Heart right ventricle (tissue), 16 donors: ENCODE measurements at regions not wholly inside any gene's neighbourhood (a gene's known extent, or its start where the extent isn't known, plus 50 kb on each side); places are given as distances from the start of the nearest gene placed in this dataset.

ENCODE experiments used
- ATAC-seq, 8 donors: fragments of 200-7000 bp; cut with Tn5 transposase; one replicate each; pipeline ENCODE4 v1.9.1; 2020; ENCODE audit warnings: mild to moderate bottlenecking in 8 of 8, moderate library complexity in 8 of 8, moderate number of reproducible peaks in 1 of 8
- DNase-seq, 2 donors: peaks; one replicate each; pipeline ENCODE4 v3.0.0-alpha.2; 2020
- H3K27ac ChIP-seq, 10 donors: fragments of 200-600 bp; sonication (generic) in 2 of 10; one replicate each; pipeline versions ENCODE4 v1.5.0 to v1.8.0; 2020 to 2022; ENCODE audit warnings: mild to moderate bottlenecking in 3 of 10
- H3K27me3 ChIP-seq, 7 donors: fragments of 200-600 bp; one replicate each; pipeline ENCODE4 v1.8.0; 2021 to 2022; ENCODE audit warnings: mild to moderate bottlenecking in 2 of 7
- H3K36me3 ChIP-seq, 9 donors: fragments of 200-600 bp; sonication (generic) in 1 of 9; one replicate each; pipeline versions ENCODE4 v1.5.0 to v1.8.0; 2020 to 2022; ENCODE audit warnings: mild to moderate bottlenecking in 2 of 9
- H3K4me1 ChIP-seq, 9 donors: fragments of 200-600 bp; sonication (generic) in 1 of 9; one replicate each; pipeline versions ENCODE4 v1.5.0 to v1.8.0; 2020 to 2022; ENCODE audit warnings: mild to moderate bottlenecking in 4 of 9
- H3K4me3 ChIP-seq, 10 donors: fragments of 200-600 bp; sonication (generic) in 2 of 10; one replicate each; pipeline versions ENCODE4 v1.5.0 to v1.8.0; 2020 to 2022; ENCODE audit warnings: mild to moderate bottlenecking in 7 of 10, moderate library complexity in 2 of 10
- H3K9me3 ChIP-seq, 11 donors: fragments of 200-600 bp in 10 of 11; sonication (generic) in 2 of 11; one replicate each; pipeline versions ENCODE4 v1.5.0 to v1.8.0; 2013 to 2022; ENCODE audit warnings: mild to moderate bottlenecking in 2 of 11, control low read depth in 1 of 11, moderate library complexity in 1 of 11
- WGBS, 2 donors: extraction: QIAGEN DNeasy Blood & Tissue Kit; methylation state at CpG; one replicate each; pipeline ENCODE4 v1.1.7; 2013; ENCODE audit warnings: inconsistent platforms in 1 of 2; 5-methylcytosine and 5-hydroxymethylcytosine counted together
- intact Hi-C, 10 donors: fragments of 100-400 bp; cut with DNase I; formaldehyde crosslinking; loops; one replicate each; pipeline versions ENCODE4 v1.11.1 to v1.14.2; 2022
- TF ChIP-seq, protein P1 (sequence below), 9 donors: fragments of 200-600 bp; sonication (generic) in 2 of 9; IDR thresholded peaks; one replicate each; pipeline versions ENCODE4 v1.5.0 to v1.8.0; 2021 to 2022; ENCODE audit warnings: antibody characterized with exemption in 9 of 9, mild to moderate bottlenecking in 5 of 9, moderate library complexity in 1 of 9
- donor health status: Arrhythmogenic right ventricular cardiomyopathy.
- donor health status: ischemic (EF 13 %, LVEDD 7.1; RV severe dilation, severe dysfunction).
- donor health status: healthy with polysubstance abuse.
- donor health status: DM: no; HTN: yes; CAD: no.
- donor health status: DM: no; HTN: no; CAD: no.
- donor health status: ischemic (EF 25% LVEDD 6.9; RV normal size, moderate dysfunction).
- donor health status: ischemic (EF 25% LVEDD 5.7; RV mildly dilated, moderate dysfunction).
- donor health status: healthy.
- donor health status: DM: yes; HTN: yes; CAD: no.
- donor health status: Ischemic cardiomyopathy.
- donor health status: ischemic (EF 35%, LVEDD 5.7; RV mildly dilated, moderate dysfunction).
- donor health status: nonischemic (EF 11% LVEDD 7.7; RV severe dilation, severe dysfunction).
- donor health status: DM: yes; HTN: yes; CAD: no.
- donor health status: PGD.
- donor health status: ischemic (EF 29% LVEDD 5.4; RV normal size, mild dysfunction).
- donor health status: nonischemic (EF 23%, LVEDD 6.1; RV moderate dilation, normal function).

DNA sequence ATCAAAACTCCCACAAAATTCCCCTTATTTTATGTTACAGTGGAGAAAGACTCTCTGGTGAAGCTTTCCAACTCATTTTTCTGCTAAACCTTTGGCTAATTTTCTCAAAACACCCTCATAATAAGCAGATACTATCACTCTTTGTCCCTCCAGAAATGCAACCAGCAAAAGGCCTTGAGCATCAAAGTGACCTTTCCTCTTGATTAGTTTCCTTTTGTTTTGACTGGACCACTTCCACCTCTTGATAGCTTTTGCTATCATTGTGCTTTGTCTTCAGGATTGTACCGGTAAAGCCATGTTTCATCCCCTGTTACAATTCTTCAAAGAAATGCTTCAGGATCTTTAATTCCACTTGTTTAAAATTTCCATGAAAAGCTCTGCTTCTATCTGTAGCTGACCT lies 115.1 kb upstream of the SLC13A1 start:
- intact Hi-C loops, result loop anchor here in 1 of 10 donors (5.0 kb wide), 1 partner anchor 948 kb away; no protein-coding TSS in a partner anchor
- DNase-seq (no peak), ATAC-seq (no peak)
- H3K27ac ChIP-seq, result no peak overlapping the region
- H3K9me3 ChIP-seq, result no peaks in the 10 kb centered on the region
- no peaks in the 10 kb centered on the region for H3K4me1 ChIP-seq
- H3K27me3 ChIP-seq, result no peaks in the 10 kb centered on the region
- no peaks in the 10 kb centered on the region for H3K36me3 ChIP-seq
- H3K4me3 ChIP-seq, result no peak overlapping the region
- WGBS, 2 donors, result 40 to 79% methylated on average over 1 of the region's 1 CpG
- TF ChIP-seq, protein P1, sequence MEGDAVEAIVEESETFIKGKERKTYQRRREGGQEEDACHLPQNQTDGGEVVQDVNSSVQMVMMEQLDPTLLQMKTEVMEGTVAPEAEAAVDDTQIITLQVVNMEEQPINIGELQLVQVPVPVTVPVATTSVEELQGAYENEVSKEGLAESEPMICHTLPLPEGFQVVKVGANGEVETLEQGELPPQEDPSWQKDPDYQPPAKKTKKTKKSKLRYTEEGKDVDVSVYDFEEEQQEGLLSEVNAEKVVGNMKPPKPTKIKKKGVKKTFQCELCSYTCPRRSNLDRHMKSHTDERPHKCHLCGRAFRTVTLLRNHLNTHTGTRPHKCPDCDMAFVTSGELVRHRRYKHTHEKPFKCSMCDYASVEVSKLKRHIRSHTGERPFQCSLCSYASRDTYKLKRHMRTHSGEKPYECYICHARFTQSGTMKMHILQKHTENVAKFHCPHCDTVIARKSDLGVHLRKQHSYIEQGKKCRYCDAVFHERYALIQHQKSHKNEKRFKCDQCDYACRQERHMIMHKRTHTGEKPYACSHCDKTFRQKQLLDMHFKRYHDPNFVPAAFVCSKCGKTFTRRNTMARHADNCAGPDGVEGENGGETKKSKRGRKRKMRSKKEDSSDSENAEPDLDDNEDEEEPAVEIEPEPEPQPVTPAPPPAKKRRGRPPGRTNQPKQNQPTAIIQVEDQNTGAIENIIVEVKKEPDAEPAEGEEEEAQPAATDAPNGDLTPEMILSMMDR (IDR thresholded peaks at IDR 0.05), result no peak

DNA sequence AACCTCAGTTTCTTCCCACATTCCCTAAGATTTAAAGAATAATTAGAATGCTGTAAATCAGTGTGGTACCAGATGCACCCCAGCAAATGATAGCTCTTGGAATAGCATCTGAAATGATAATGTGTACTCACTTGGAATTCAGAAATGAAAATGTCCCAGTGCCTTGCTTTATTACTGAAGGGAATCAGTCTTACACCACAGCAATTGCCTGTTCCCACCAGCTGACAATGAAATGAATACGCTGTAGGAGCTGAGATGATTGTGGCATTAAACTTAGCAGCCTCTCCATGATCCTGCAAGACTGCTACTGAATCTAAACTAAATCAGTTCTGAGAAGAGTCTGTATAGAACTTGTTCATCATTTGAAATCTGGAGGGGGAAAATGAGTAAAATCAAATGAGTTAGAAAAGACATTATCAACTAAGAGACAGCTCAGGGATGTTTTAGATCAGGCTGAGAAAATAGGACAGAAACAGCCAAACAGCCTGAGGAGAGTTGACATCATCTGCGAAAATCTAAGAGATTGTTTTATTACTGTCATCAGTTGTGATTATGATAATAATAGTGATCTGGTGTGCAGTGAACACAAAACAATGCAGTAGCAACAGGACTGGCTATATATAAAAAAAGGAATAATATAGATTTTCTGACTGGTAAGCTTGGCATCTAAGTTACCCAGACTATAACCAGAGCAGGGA lies 108.6 kb upstream of the SLC13A1 start:
- TF ChIP-seq, protein P1 (IDR thresholded peaks at IDR 0.05), result no peak

DNA sequence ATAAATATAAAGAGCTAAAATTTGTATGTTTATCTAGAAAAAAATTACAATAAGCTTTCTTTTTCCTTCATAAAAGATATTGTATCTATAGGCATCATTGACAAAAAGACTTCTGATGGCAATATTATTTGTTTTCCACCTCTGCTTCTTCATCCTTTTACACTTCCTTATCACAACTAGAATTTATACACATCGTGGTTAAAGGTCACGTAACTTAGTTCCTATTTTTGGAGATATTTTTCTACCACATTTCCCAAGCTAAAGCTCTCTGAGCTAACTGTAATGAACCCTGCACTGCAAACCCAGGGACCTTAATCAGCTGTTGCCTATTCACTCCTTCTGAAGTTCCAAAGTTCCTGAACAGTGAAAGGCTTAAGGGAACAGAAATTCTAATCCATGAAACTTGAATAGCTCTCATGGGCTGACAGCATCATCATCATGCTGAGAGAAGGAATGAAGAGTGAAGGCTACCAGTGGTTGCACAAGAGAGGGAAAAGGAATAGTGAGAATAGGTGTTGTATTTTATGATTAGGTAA lies 106.1 kb upstream of the SLC13A1 start:
- DNase-seq (no peak), ATAC-seq (no peak)
- TF ChIP-seq, protein P1 (IDR thresholded peaks at IDR 0.05), result no peak
- Histone ChIP-seq H3K36me3 (no peaks in the 10 kb centered on the region), H3K27ac (no peak overlapping the region), H3K9me3 (peaks cover 0 to 16% (median 0%) of the 10 kb centered on the region in 11 donors), H3K27me3 (no peaks in the 10 kb centered on the region), H3K4me3 (no peak overlapping the region), H3K4me1 (no peaks in the 10 kb centered on the region)
- 77 to 80% methylated on average over 2 of the region's 2 CpGs for WGBS, 2 donors
- intact Hi-C loops, result no loop called here

More for the DNA sequence above, 108.6 kb upstream of the SLC13A1 start:
- ATAC-seq, result no peak
- Histone ChIP-seq H3K27ac (no peak overlapping the region), H3K4me1 (no peaks in the 10 kb centered on the region), H3K4me3 (no peak overlapping the region), H3K36me3 (no peaks in the 10 kb centered on the region), H3K9me3 (no peaks in the 10 kb centered on the region), H3K27me3 (no peaks in the 10 kb centered on the region)
- WGBS, 2 donors, result 87% methylated on average over 2 of the region's 2 CpGs
- intact Hi-C loops, result no loop called here
- DNase-seq, result no peak

DNA sequence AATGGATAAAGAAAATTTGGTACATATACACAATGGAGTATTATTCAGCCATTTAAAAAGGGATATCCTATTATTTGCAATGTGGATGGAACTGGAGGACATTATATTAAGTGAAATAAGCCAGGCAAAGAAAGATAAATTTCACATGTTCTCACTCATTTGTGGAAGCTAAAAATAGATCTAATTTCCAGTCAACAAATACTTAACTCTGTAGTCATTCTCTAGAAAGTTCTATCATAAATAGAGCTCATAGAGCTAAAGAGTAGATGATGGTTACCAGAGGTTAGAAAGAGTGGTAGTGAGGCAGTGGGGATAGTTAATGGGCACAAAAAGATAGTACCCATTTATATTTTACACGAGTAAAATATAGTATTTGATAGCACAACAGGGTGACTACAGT lies 104.2 kb upstream of the SLC13A1 start:
- no peak for ATAC-seq
- Histone ChIP-seq H3K27ac (no peak overlapping the region), H3K36me3 (no peaks in the 10 kb centered on the region), H3K27me3 (no peaks in the 10 kb centered on the region), H3K9me3 (peaks cover 0 to 30% (median 0%) of the 10 kb centered on the region in 11 donors), H3K4me3 (no peak overlapping the region), H3K4me1 (no peaks in the 10 kb centered on the region)
- 67% methylated on average over 1 of the region's 1 CpG for WGBS, 2 donors
- TF ChIP-seq, protein P1 (IDR thresholded peaks at IDR 0.05), result no peak
- DNase-seq, result no peak
- intact Hi-C loops, result no loop called here
